ENCODE measurements at regions not wholly inside any gene's neighbourhood (a gene's known extent, or its start where the extent isn't known, plus 50 kb on each side); places are given as distances from the start of the nearest gene placed in this dataset.

DNA sequence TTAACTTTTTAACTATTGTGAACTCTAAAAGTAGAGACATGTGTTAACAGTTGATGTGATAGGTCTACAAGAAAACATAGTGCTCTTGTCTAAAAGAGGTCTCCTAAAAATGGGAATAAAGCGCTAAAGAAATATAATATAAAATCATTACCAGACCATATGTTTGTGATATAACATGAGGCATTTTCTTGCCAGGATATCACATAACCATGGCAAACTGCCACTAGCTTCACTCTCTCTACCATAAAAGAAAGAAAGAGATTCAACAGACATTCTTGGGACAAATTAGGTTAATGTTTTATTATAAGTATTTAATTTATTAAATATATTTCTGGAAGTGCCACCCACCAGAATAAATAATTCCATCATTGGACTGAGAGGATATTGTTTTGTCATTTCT, 115.0 kb downstream of the TMEM26 start:
- Histone ChIP-seq H4K20me1 (ENCODE audit: insufficient read depth, low read length) (no peaks in the 10 kb centered on the region), H3K36me3 (ENCODE audit: insufficient read depth, low read length) (no peaks in the 10 kb centered on the region), H2AFZ (ENCODE audit: low read length) (no peak overlapping the region), H3K4me3 (ENCODE audit: low read depth, low read length, poor library complexity, severe bottlenecking) (no peak overlapping the region), H3K9me2 (ENCODE audit: insufficient read depth, low read length) (no peaks in the 10 kb centered on the region), H3K4me1 (ENCODE audit: insufficient read depth, low read length, poor library complexity, severe bottlenecking) (no peaks in the 10 kb centered on the region), H3K9me3 (ENCODE audit: low read length) (no peaks in the 10 kb centered on the region), H3K79me2 (ENCODE audit: insufficient read depth, low read depth, low read length) (no peaks in the 10 kb centered on the region), H3K4me2 (ENCODE audit: low read length) (no peak overlapping the region), H3K27ac (ENCODE audit: low read depth, low read length, poor library complexity, severe bottlenecking) (no peak overlapping the region)
- DNase-seq (ENCODE audit: low spot score), result no peak
- TF ChIP-seq, protein P1, sequence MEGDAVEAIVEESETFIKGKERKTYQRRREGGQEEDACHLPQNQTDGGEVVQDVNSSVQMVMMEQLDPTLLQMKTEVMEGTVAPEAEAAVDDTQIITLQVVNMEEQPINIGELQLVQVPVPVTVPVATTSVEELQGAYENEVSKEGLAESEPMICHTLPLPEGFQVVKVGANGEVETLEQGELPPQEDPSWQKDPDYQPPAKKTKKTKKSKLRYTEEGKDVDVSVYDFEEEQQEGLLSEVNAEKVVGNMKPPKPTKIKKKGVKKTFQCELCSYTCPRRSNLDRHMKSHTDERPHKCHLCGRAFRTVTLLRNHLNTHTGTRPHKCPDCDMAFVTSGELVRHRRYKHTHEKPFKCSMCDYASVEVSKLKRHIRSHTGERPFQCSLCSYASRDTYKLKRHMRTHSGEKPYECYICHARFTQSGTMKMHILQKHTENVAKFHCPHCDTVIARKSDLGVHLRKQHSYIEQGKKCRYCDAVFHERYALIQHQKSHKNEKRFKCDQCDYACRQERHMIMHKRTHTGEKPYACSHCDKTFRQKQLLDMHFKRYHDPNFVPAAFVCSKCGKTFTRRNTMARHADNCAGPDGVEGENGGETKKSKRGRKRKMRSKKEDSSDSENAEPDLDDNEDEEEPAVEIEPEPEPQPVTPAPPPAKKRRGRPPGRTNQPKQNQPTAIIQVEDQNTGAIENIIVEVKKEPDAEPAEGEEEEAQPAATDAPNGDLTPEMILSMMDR (conservative IDR thresholded peaks at IDR 0.05; ENCODE audit: low read length), result no peak
- ChIA-PET CTCF (ENCODE audit: unreplicated experiment) (no interaction called here), POLR2A (interaction anchor here (0.7 kb wide), 1 partner anchor 180 kb away, joined by 3 read pairs; no protein-coding TSS in a partner anchor)
- BruUV-seq (replicated peaks), result no TSS peak
- intact Hi-C loops (cut with micrococcal nuclease; ENCODE audit: unreplicated experiment), result no loop called here

GRCh38 chr10:61337741-61338140, 115.4 kb downstream of the TMEM26 start:
- H3K9me2 ChIP-seq (ENCODE audit: insufficient read depth, low read length), result no peaks in the 10 kb centered on the region
- ChIA-PET CTCF (ENCODE audit: unreplicated experiment) (no interaction called here), POLR2A (interaction anchor here (0.5 kb wide), 1 partner anchor 1203 kb away, joined by 3 read pairs; no protein-coding TSS in a partner anchor)
- H3K9me3 ChIP-seq (ENCODE audit: low read length), result no peaks in the 10 kb centered on the region
- DNase-seq (ENCODE audit: low spot score), result no peak
- no peaks in the 10 kb centered on the region for H4K20me1 ChIP-seq (ENCODE audit: insufficient read depth, low read length)
- no peaks in the 10 kb centered on the region for H3K79me2 ChIP-seq (ENCODE audit: insufficient read depth, low read depth, low read length)
- no peak overlapping the region for H3K4me3 ChIP-seq (ENCODE audit: low read depth, low read length, poor library complexity, severe bottlenecking)
- BruUV-seq (replicated peaks), result no TSS peak
- H2AFZ ChIP-seq (ENCODE audit: low read length), result no peak overlapping the region
- intact Hi-C loops (cut with micrococcal nuclease; ENCODE audit: unreplicated experiment), result no loop called here
- no peak overlapping the region for H3K4me2 ChIP-seq (ENCODE audit: low read length)
- H3K27ac ChIP-seq (ENCODE audit: low read depth, low read length, poor library complexity, severe bottlenecking), result no peak overlapping the region
- no peak for TF ChIP-seq EZH2phosphoT487 (IDR thresholded peaks at IDR 0.05; ENCODE audit: borderline replicate concordance, low read depth, low read length)
- TF ChIP-seq, protein P1 (conservative IDR thresholded peaks at IDR 0.05; ENCODE audit: low read length), result no peak
- H3K4me1 ChIP-seq (ENCODE audit: insufficient read depth, low read length, poor library complexity, severe bottlenecking), result no peaks in the 10 kb centered on the region
- H3K36me3 ChIP-seq (ENCODE audit: insufficient read depth, low read length), result no peaks in the 10 kb centered on the region

DNA sequence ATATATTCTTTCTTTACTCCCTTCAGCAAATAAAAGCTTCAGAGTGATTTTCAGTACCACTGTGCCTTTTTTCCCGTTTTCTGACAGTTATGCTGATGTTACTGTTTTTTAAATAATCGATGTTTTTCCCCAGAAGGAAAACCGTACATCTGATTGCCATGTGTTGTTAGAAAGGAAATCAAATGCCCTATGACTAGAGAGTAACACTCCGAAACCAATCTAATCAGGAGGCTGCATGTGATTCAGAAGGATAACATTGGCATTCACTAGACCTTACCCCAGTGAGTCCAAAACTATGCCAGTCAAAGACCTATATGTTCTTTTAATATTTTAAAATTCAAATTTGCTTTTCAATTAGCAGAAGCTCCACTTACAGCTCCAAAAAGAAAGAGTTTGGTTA, 116.3 kb downstream of the TMEM26 start:
- Histone ChIP-seq H3K4me2 (ENCODE audit: low read length) (no peak overlapping the region), H4K20me1 (ENCODE audit: insufficient read depth, low read length) (no peaks in the 10 kb centered on the region), H3K9me2 (ENCODE audit: insufficient read depth, low read length) (no peaks in the 10 kb centered on the region), H3K4me3 (ENCODE audit: low read depth, low read length, poor library complexity, severe bottlenecking) (no peak overlapping the region), H3K9me3 (ENCODE audit: low read length) (no peaks in the 10 kb centered on the region), H3K36me3 (ENCODE audit: insufficient read depth, low read length) (no peaks in the 10 kb centered on the region), H2AFZ (ENCODE audit: low read length) (no peak overlapping the region), H3K79me2 (ENCODE audit: insufficient read depth, low read depth, low read length) (no peaks in the 10 kb centered on the region), H3K27ac (ENCODE audit: low read depth, low read length, poor library complexity, severe bottlenecking) (no peak overlapping the region), H3K4me1 (ENCODE audit: insufficient read depth, low read length, poor library complexity, severe bottlenecking) (no peaks in the 10 kb centered on the region)
- no peak for DNase-seq (ENCODE audit: low spot score)
- intact Hi-C loops (cut with micrococcal nuclease; ENCODE audit: unreplicated experiment), result no loop called here
- CTCF ChIA-PET (ENCODE audit: unreplicated experiment), result no interaction called here
- POLR2A ChIA-PET, result interaction anchor here (0.5 to 0.8 kb wide), 3 partner anchors 12 to 99 kb away, joined by 3 read pairs; no protein-coding TSS in a partner anchor
- BruUV-seq (replicated peaks), result no TSS peak
- TF ChIP-seq, protein P1 (conservative IDR thresholded peaks at IDR 0.05; ENCODE audit: low read length), result no peak
- no peak for TF ChIP-seq EZH2phosphoT487 (IDR thresholded peaks at IDR 0.05; ENCODE audit: borderline replicate concordance, low read depth, low read length)

Data from OCI-LY7 (cell line).